ENCODE measurements at regions not wholly inside any gene's neighbourhood (a gene's known extent, or its start where the extent isn't known, plus 50 kb on each side); places are given as distances from the start of the nearest gene placed in this dataset.

DNA sequence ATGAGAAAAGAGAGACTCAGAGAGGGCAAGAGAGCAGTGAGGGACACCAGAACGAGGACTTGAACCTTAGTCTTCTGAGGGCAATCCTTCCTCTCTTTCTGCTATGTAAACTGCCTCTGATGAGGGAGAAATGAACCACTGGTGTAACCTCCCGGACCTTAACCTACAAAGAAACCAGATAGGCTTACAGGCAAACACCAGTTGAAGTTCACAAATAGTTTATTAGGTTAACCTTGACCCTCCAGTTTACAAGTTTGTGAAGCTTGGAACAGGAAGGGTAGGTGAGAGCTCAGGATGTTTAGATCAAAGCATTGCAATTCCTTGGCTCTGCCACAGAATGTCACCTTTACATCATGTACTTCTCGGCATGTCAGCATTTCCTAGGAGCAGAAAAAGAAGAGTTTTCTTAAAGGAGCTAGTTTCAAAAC lies 486.4 kb upstream of the SPRED2 start:
- TF ChIP-seq, protein P1, sequence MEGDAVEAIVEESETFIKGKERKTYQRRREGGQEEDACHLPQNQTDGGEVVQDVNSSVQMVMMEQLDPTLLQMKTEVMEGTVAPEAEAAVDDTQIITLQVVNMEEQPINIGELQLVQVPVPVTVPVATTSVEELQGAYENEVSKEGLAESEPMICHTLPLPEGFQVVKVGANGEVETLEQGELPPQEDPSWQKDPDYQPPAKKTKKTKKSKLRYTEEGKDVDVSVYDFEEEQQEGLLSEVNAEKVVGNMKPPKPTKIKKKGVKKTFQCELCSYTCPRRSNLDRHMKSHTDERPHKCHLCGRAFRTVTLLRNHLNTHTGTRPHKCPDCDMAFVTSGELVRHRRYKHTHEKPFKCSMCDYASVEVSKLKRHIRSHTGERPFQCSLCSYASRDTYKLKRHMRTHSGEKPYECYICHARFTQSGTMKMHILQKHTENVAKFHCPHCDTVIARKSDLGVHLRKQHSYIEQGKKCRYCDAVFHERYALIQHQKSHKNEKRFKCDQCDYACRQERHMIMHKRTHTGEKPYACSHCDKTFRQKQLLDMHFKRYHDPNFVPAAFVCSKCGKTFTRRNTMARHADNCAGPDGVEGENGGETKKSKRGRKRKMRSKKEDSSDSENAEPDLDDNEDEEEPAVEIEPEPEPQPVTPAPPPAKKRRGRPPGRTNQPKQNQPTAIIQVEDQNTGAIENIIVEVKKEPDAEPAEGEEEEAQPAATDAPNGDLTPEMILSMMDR (IDR thresholded peaks at IDR 0.05; ENCODE audit: low read depth, low read length), result no peak
- TF ChIP-seq POLR2A (IDR thresholded peaks at IDR 0.05; ENCODE audit: extremely low read depth, insufficient read length), result no peak
- TF ChIP-seq MYC (IDR thresholded peaks at IDR 0.05; ENCODE audit: low read depth, low read length), result no peak

Measured in NB4 (cell line).